ENCODE measurements at regions not wholly inside any gene's neighbourhood (a gene's known extent, or its start where the extent isn't known, plus 50 kb on each side); places are given as distances from the start of the nearest gene placed in this dataset.

GRCh38 chr12:73321776-73322175, 1049.6 kb downstream of the TRHDE start:
- TF ChIP-seq POLR2AphosphoS5 (IDR thresholded peaks at IDR 0.05): no peak
- TF ChIP-seq POLR2A (IDR thresholded peaks at IDR 0.05): no peak
- TF ChIP-seq CTCF (IDR thresholded peaks at IDR 0.05): no peak
- no peak overlapping the region for H3K4me3 ChIP-seq
- no peaks in the 10 kb centered on the region for H3K9me3 ChIP-seq
- peak in 1 of 2 donors; percentile 69 for DNase-seq (ENCODE audit: low spot score in 2 of 2)
- 95% methylated on average over 4 of the region's 4 CpGs for WGBS
- H3K36me3 ChIP-seq: no peaks in the 10 kb centered on the region
- no peaks in the 10 kb centered on the region for H3K4me1 ChIP-seq
- H3K27ac ChIP-seq: no peak overlapping the region
- H3K27me3 ChIP-seq: no peaks in the 10 kb centered on the region

- Histone ChIP-seq H3K27ac (no peak overlapping the region), H3K27me3 (no peaks in the 10 kb centered on the region), H3K4me1 (no peaks in the 10 kb centered on the region), H3K9me3 (no peaks in the 10 kb centered on the region), H3K36me3 (no peaks in the 10 kb centered on the region), H3K4me3 (no peak overlapping the region)
- 67% methylated on average over 2 of the region's 2 CpGs for WGBS
- DNase-seq (ENCODE audit: low spot score in 2 of 2): no peak
- no peak for TF ChIP-seq POLR2AphosphoS5 (IDR thresholded peaks at IDR 0.05)
Observed at GRCh38 chr12:73330584-73331351, 1058.6 kb downstream of the TRHDE start.

GRCh38 chr12:73341559-73342247, 1069.5 kb downstream of the TRHDE start:
- 86% methylated on average over 3 of the region's 3 CpGs for WGBS
- no peak for TF ChIP-seq POLR2AphosphoS5 (IDR thresholded peaks at IDR 0.05)
- TF ChIP-seq EP300 (IDR thresholded peaks at IDR 0.05): no peak
- TF ChIP-seq CTCF (IDR thresholded peaks at IDR 0.05): no peak
- no peak for TF ChIP-seq POLR2A (IDR thresholded peaks at IDR 0.05)
- no peak for DNase-seq (ENCODE audit: low spot score in 2 of 2)
- Histone ChIP-seq H3K4me3 (no peak overlapping the region), H3K36me3 (no peaks in the 10 kb centered on the region), H3K9me3 (no peaks in the 10 kb centered on the region), H3K27me3 (no peaks in the 10 kb centered on the region), H3K4me1 (no peaks in the 10 kb centered on the region), H3K27ac (no peak overlapping the region)

- WGBS: 34% methylated on average over 3 of the region's 3 CpGs
- Histone ChIP-seq H3K27ac (no peak overlapping the region), H3K4me3 (no peak overlapping the region), H3K27me3 (no peaks in the 10 kb centered on the region), H3K4me1 (no peaks in the 10 kb centered on the region), H3K9me3 (no peaks in the 10 kb centered on the region), H3K36me3 (no peaks in the 10 kb centered on the region)
- no peak for TF ChIP-seq POLR2A (IDR thresholded peaks at IDR 0.05)
- TF ChIP-seq EP300 (IDR thresholded peaks at IDR 0.05): no peak
- no peak for TF ChIP-seq CTCF (IDR thresholded peaks at IDR 0.05)
- DNase-seq (ENCODE audit: low spot score in 2 of 2): no peak
Observed at GRCh38 chr12:73342733-73343132, 1070.6 kb downstream of the TRHDE start.

DNA sequence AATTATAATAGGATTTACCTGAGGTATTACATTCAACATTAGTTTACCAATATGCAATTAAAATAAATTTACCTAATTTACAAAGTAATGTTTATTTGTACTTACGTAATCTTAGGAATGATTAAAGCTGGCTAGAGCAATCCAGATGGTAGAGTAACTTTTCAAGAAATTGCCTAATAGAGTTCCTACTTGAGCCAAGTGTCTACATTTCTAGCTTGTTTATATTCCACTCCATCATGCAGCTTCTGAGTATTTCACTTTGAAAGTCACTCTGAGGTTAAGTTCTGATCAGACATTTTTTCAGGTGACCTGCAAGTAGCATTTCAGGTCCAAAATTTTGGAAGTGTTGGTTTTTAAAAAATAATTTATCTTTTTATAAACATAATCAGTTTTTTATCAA, 1080.7 kb downstream of the TRHDE start:
- Histone ChIP-seq H3K27me3 (no peaks in the 10 kb centered on the region), H3K36me3 (no peaks in the 10 kb centered on the region), H3K9me3 (peaks cover 6% of the 10 kb centered on the region), H3K4me1 (no peaks in the 10 kb centered on the region), H3K4me3 (no peak overlapping the region), H3K27ac (no peak overlapping the region)
- WGBS: 83% methylated on average over 1 of the region's 1 CpG
- DNase-seq (ENCODE audit: low spot score in 2 of 2): no peak
- TF ChIP-seq CTCF (IDR thresholded peaks at IDR 0.05) (no peak), EP300 (IDR thresholded peaks at IDR 0.05) (no peak), POLR2AphosphoS5 (IDR thresholded peaks at IDR 0.05) (no peak), POLR2A (IDR thresholded peaks at IDR 0.05) (no peak)

Measured in suprapubic skin (tissue), 4 donors.